Activated naive CD4-positive, alpha-beta T cell treated with anti-CD3 and anti-CD28 coated beads for 36 hours (primary cell): ENCODE measurements at regions not wholly inside any gene's neighbourhood (a gene's known extent, or its start where the extent isn't known, plus 50 kb on each side); places are given as distances from the start of the nearest gene placed in this dataset.

Experiments used
- CTCF ChIA-PET: fragments of 350-600 bp; sonication (Branson Sonifier 250); formaldehyde crosslinking; loops from one replicate; lab custom pipeline; 2021; ENCODE audit warnings: antibody characterized with exemption; lab: Charles Lee
- DNase-seq: peaks from one replicate; pipeline ENCODE4 v3.0.0-alpha.2; 2020
- H3K27ac Mint-ChIP-seq: one replicate; pipeline ENCODE4 v1.8.0; 2021; ENCODE audit warnings: mild to moderate bottlenecking, mixed read lengths
- H3K27me3 Mint-ChIP-seq: one replicate; pipeline ENCODE4 v1.8.0; 2021; ENCODE audit warnings: low read depth, mixed read lengths
- H3K36me3 Mint-ChIP-seq: one replicate; pipeline ENCODE4 v1.8.0; 2021; ENCODE audit warnings: low read depth, mixed read lengths
- H3K4me1 Mint-ChIP-seq: one replicate; pipeline ENCODE4 v1.8.0; 2021; ENCODE audit warnings: low read depth, mixed read lengths
- H3K4me3 Mint-ChIP-seq: one replicate; pipeline ENCODE4 v1.8.0; 2021; ENCODE audit warnings: mild to moderate bottlenecking, moderate library complexity, mixed read lengths
- H3K9me3 Mint-ChIP-seq: one replicate; pipeline ENCODE4 v1.8.0; 2021; ENCODE audit warnings: mixed read lengths
- intact Hi-C: fragments of 100-400 bp; cut with micrococcal nuclease; formaldehyde crosslinking; loops from one replicate; pipeline ENCODE4 v1.15.1; 2023

- Mint-ChIP-seq H3K27ac (no peak overlapping the region), H3K36me3 (no peaks in the 10 kb centered on the region), H3K9me3 (no peaks in the 10 kb centered on the region), H3K27me3 (peaks cover 3% of the 10 kb centered on the region), H3K4me3 (no peak overlapping the region), H3K4me1 (no peaks in the 10 kb centered on the region)
- CTCF ChIA-PET, result no interaction called here
- intact Hi-C loops, result no loop called here
- DNase-seq, result no peak
Observed at GRCh38 chr1:112239683-112240330, 156.2 kb upstream of the CTTNBP2NL start.

GRCh38 chr1:112242470-112242869 lies 153.5 kb upstream of the CTTNBP2NL start:
- no peak for DNase-seq
- no peak overlapping the region for H3K27ac Mint-ChIP-seq
- H3K9me3 Mint-ChIP-seq, result no peaks in the 10 kb centered on the region
- H3K4me3 Mint-ChIP-seq, result no peak overlapping the region
- H3K4me1 Mint-ChIP-seq, result no peaks in the 10 kb centered on the region
- CTCF ChIA-PET, result no interaction called here
- H3K27me3 Mint-ChIP-seq, result peaks cover 3% of the 10 kb centered on the region
- no peaks in the 10 kb centered on the region for H3K36me3 Mint-ChIP-seq
- intact Hi-C loops, result no loop called here

GRCh38 chr1:112244131-112244530 lies 151.9 kb upstream of the CTTNBP2NL start:
- Mint-ChIP-seq H3K27me3 (peaks cover 3% of the 10 kb centered on the region), H3K27ac (no peak overlapping the region)

DNA sequence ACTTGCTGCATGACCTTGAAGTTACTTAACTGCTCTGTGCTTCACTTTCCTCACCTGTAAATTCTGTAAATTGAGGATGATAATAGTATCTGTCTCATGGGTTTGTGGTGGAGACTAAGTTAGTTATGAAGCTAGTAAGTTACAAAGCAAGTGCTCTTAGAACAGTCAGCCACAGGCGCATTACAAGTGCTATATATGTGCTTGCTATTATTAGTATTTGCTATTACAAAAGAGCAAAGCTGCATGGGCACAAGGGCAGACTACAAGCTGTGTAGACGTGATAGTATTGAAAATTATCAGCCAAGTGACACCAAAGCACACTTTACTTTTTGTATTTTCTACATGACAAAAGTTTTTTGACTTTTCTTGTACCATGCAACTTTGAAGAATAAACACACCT lies 150.9 kb upstream of the CTTNBP2NL start:
- H3K4me3 Mint-ChIP-seq, result no peak overlapping the region
- H3K4me1 Mint-ChIP-seq, result no peaks in the 10 kb centered on the region
- no peak for DNase-seq
- intact Hi-C loops, result no loop called here
- no peak overlapping the region for H3K27ac Mint-ChIP-seq
- CTCF ChIA-PET, result no interaction called here
- H3K27me3 Mint-ChIP-seq, result peaks cover 3% of the 10 kb centered on the region
- no peaks in the 10 kb centered on the region for H3K9me3 Mint-ChIP-seq
- no peaks in the 10 kb centered on the region for H3K36me3 Mint-ChIP-seq

More at GRCh38 chr1:112244131-112244530, 151.9 kb upstream of the CTTNBP2NL start:
- Mint-ChIP-seq H3K36me3 (no peaks in the 10 kb centered on the region), H3K9me3 (no peaks in the 10 kb centered on the region), H3K4me3 (no peak overlapping the region), H3K4me1 (no peaks in the 10 kb centered on the region)
- no peak for DNase-seq
- intact Hi-C loops, result no loop called here
- CTCF ChIA-PET, result no interaction called here

- Mint-ChIP-seq H3K9me3 (no peaks in the 10 kb centered on the region), H3K36me3 (no peaks in the 10 kb centered on the region), H3K27ac (no peak overlapping the region), H3K4me1 (no peaks in the 10 kb centered on the region), H3K4me3 (no peak overlapping the region), H3K27me3 (peaks cover 3% of the 10 kb centered on the region)
- no peak for DNase-seq
- CTCF ChIA-PET, result no interaction called here
- intact Hi-C loops, result no loop called here
Observed at GRCh38 chr1:112247036-112247597, 148.9 kb upstream of the CTTNBP2NL start.

GRCh38 chr1:112247961-112248360 lies 148.1 kb upstream of the CTTNBP2NL start:
- no peaks in the 10 kb centered on the region for H3K36me3 Mint-ChIP-seq
- intact Hi-C loops, result no loop called here
- no peaks in the 10 kb centered on the region for H3K9me3 Mint-ChIP-seq
- H3K4me3 Mint-ChIP-seq, result no peak overlapping the region
- no peak for DNase-seq
- no peaks in the 10 kb centered on the region for H3K4me1 Mint-ChIP-seq
- no peak overlapping the region for H3K27ac Mint-ChIP-seq
- CTCF ChIA-PET, result no interaction called here
- H3K27me3 Mint-ChIP-seq, result peaks cover 3% of the 10 kb centered on the region

DNA sequence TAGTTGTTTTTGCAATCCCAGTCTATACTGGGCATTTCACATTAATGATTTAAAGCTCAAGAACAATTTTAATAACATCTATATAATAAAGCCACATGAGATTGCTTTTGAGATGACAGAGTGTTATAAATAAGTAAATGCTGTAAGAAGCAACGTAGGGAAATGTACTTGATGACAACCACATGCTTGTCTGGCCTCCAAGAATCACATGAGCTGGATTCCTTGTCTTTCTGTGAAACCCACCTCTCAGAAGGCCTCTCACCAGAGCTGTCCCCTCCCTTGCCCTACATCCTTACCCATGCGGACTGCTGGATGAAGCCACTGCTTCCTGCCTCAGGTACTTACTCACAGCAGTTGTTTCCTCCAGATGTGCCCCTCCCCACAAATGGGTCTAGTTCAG lies 145.1 kb upstream of the CTTNBP2NL start:
- no peak for DNase-seq
- no peak overlapping the region for H3K4me3 Mint-ChIP-seq
- intact Hi-C loops, result no loop called here
- no peak overlapping the region for H3K27ac Mint-ChIP-seq
- H3K4me1 Mint-ChIP-seq, result no peaks in the 10 kb centered on the region
- CTCF ChIA-PET, result no interaction called here
- H3K36me3 Mint-ChIP-seq, result no peaks in the 10 kb centered on the region
- peaks cover 8% of the 10 kb centered on the region for H3K27me3 Mint-ChIP-seq
- H3K9me3 Mint-ChIP-seq, result no peaks in the 10 kb centered on the region

GRCh38 chr1:112251766-112252506 lies 144.1 kb upstream of the CTTNBP2NL start:
- CTCF ChIA-PET, result no interaction called here
- H3K27ac Mint-ChIP-seq, result no peak overlapping the region
- peaks cover 8% of the 10 kb centered on the region for H3K27me3 Mint-ChIP-seq
- no peaks in the 10 kb centered on the region for H3K4me1 Mint-ChIP-seq
- intact Hi-C loops, result no loop called here
- H3K4me3 Mint-ChIP-seq, result no peak overlapping the region
- H3K9me3 Mint-ChIP-seq, result no peaks in the 10 kb centered on the region
- DNase-seq, result no peak
- no peaks in the 10 kb centered on the region for H3K36me3 Mint-ChIP-seq

- CTCF ChIA-PET, result interaction anchor here (0.7 kb wide), 1 partner anchor 433 kb away, joined by 3 read pairs; no protein-coding TSS in a partner anchor
- no peak overlapping the region for H3K4me3 Mint-ChIP-seq
- no peak for DNase-seq
- H3K36me3 Mint-ChIP-seq, result no peaks in the 10 kb centered on the region
- intact Hi-C loops, result no loop called here
- H3K4me1 Mint-ChIP-seq, result no peaks in the 10 kb centered on the region
- H3K27me3 Mint-ChIP-seq, result peaks cover 8% of the 10 kb centered on the region
- H3K27ac Mint-ChIP-seq, result no peak overlapping the region
- no peaks in the 10 kb centered on the region for H3K9me3 Mint-ChIP-seq
Observed at GRCh38 chr1:112253366-112253765, 142.6 kb upstream of the CTTNBP2NL start.

GRCh38 chr1:112255080-112255479 lies 140.9 kb upstream of the CTTNBP2NL start:
- Mint-ChIP-seq H3K27ac (no peak overlapping the region), H3K27me3 (peaks cover 8% of the 10 kb centered on the region), H3K36me3 (no peaks in the 10 kb centered on the region), H3K4me1 (no peaks in the 10 kb centered on the region), H3K4me3 (no peak overlapping the region), H3K9me3 (no peaks in the 10 kb centered on the region)
- no peak for DNase-seq
- CTCF ChIA-PET, result interaction anchor here (0.7 kb wide), 1 partner anchor 727 kb away, joined by 3 read pairs; no protein-coding TSS in a partner anchor
- intact Hi-C loops, result no loop called here

GRCh38 chr1:112256411-112256810 lies 139.6 kb upstream of the CTTNBP2NL start:
- intact Hi-C loops, result no loop called here

GRCh38 chr1:112257043-112257835 lies 138.8 kb upstream of the CTTNBP2NL start:
- no peaks in the 10 kb centered on the region for H3K36me3 Mint-ChIP-seq
- H3K9me3 Mint-ChIP-seq, result no peaks in the 10 kb centered on the region
- no peak overlapping the region for H3K27ac Mint-ChIP-seq
- CTCF ChIA-PET, result interaction anchor here (0.7 kb wide), 2 partner anchors 21 to 595 kb away, joined by 3 read pairs; no protein-coding TSS in a partner anchor
- H3K4me1 Mint-ChIP-seq, result no peaks in the 10 kb centered on the region
- intact Hi-C loops, result no loop called here
- DNase-seq, result no peak
- H3K27me3 Mint-ChIP-seq, result peaks cover 5% of the 10 kb centered on the region
- H3K4me3 Mint-ChIP-seq, result no peak overlapping the region

More at GRCh38 chr1:112256411-112256810, 139.6 kb upstream of the CTTNBP2NL start:
- H3K27me3 Mint-ChIP-seq, result peaks cover 5% of the 10 kb centered on the region
- no peaks in the 10 kb centered on the region for H3K9me3 Mint-ChIP-seq
- no peak overlapping the region for H3K4me3 Mint-ChIP-seq
- CTCF ChIA-PET, result no interaction called here
- H3K4me1 Mint-ChIP-seq, result no peaks in the 10 kb centered on the region
- DNase-seq, result no peak
- H3K36me3 Mint-ChIP-seq, result no peaks in the 10 kb centered on the region
- H3K27ac Mint-ChIP-seq, result no peak overlapping the region
